Endothelial cell of umbilical vein (primary cell): ENCODE measurements at regions not wholly inside any gene's neighbourhood (a gene's known extent, or its start where the extent isn't known, plus 50 kb on each side); places are given as distances from the start of the nearest gene placed in this dataset.

Source experiments
- EZH2 ChIP-seq: IDR thresholded peaks from 2 replicates; pipeline ENCODE4 v1.6.1; 2012; ENCODE audit warnings: borderline replicate concordance, low read depth, mild to moderate bottlenecking, moderate library complexity, low read length, inconsistent platforms; ENCODE audit not compliant: severe bottlenecking
- GATA2 ChIP-seq: IDR thresholded peaks from 2 replicates; pipeline ENCODE4 v1.7.0; 2011; ENCODE audit warnings: low read depth, mild to moderate bottlenecking, moderate library complexity, mixed read lengths, low read length; ENCODE audit not compliant: insufficient read length, insufficient read depth
- MYC ChIP-seq: IDR thresholded peaks from one replicate; pipeline ENCODE4 v1.6.1; 2011; ENCODE audit warnings: mild to moderate bottlenecking, low read depth, low read length
- POLR2A ChIP-seq: IDR thresholded peaks from 2 replicates; pipeline ENCODE4 v1.6.1; 2012; ENCODE audit warnings: low read depth, mild to moderate bottlenecking, control low read depth, low read length
- POLR2AphosphoS5 ChIP-seq: IDR thresholded peaks from 2 replicates; pipeline ENCODE4 v1.6.1; 2012; ENCODE audit warnings: low read depth, mild to moderate bottlenecking, control low read depth, low read length, moderate library complexity; ENCODE audit not compliant: insufficient read depth
- TF ChIP-seq, protein P1 (sequence below), 2 donors: IDR thresholded peaks; 1 replicate in 1 of 2; 2 replicates in 1 of 2; pipeline ENCODE4 v1.5.1; 2011; ENCODE audit warnings: low read length in 2 of 2, mild to moderate bottlenecking in 2 of 2, moderate library complexity in 2 of 2, control low read depth in 1 of 2, inconsistent platforms in 1 of 2, low read depth in 1 of 2; ENCODE audit not compliant: insufficient read depth in 1 of 2; ENCODE audit errors: extremely low read depth in 1 of 2
- TF ChIP-seq, protein P2 (sequence below): IDR thresholded peaks from 2 replicates; pipeline ENCODE4 v1.6.1; 2011; ENCODE audit not compliant: insufficient read depth, insufficient read length

DNA sequence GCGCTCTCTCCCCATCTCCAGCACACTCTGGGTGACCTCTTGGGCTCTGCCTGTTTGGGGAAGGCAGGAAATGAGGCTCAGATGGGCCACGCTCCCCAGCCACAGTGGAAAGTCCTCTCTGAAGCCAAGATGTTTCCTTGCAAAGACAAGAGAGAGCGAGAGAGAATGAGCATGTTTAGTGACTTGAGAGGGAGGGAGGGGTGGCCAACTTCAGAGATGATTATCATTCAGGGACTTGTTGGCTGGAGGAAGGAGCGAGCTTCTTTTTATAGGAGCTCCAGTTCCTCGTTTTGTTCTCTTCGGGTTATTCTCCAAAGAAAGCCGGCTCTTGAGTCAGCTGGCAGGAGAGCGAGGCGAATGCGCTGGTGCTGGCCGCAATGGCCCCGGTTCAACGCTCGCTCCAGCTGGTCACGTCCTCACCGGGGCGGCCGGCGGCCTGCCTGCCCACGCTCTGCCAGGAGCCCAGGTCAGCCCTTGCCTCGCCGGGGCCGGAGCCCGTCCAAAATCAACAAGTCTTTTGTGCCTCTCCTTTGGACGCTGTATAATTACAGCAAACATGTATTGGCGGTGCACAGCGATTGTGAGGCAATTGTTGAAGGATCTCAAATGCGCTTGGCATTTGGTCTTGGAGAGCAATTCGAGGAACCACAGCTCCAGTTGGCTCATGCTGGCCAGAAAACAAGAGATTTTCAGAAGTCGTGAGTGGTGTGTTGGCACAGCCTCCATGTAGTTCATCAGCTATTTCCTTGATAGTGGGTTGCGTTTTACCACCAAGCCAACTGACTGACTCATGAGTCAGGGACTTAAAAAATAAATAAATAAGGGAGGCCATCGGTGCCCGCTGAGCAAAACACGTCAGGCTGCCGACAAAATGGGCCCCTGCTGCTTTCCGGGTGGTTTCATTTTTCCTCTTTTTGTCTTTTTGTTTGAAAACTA is 288.6 kb downstream of the UACA start:
- TF ChIP-seq EZH2: no peak
- TF ChIP-seq, protein P1, sequence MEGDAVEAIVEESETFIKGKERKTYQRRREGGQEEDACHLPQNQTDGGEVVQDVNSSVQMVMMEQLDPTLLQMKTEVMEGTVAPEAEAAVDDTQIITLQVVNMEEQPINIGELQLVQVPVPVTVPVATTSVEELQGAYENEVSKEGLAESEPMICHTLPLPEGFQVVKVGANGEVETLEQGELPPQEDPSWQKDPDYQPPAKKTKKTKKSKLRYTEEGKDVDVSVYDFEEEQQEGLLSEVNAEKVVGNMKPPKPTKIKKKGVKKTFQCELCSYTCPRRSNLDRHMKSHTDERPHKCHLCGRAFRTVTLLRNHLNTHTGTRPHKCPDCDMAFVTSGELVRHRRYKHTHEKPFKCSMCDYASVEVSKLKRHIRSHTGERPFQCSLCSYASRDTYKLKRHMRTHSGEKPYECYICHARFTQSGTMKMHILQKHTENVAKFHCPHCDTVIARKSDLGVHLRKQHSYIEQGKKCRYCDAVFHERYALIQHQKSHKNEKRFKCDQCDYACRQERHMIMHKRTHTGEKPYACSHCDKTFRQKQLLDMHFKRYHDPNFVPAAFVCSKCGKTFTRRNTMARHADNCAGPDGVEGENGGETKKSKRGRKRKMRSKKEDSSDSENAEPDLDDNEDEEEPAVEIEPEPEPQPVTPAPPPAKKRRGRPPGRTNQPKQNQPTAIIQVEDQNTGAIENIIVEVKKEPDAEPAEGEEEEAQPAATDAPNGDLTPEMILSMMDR (IDR thresholded peaks at IDR 0.05; ENCODE audit: extremely low read depth in 1 of 2, insufficient read depth in 1 of 2, low read depth in 1 of 2, low read length in 2 of 2): no peak
- no peak for TF ChIP-seq MYC
- TF ChIP-seq, protein P2, sequence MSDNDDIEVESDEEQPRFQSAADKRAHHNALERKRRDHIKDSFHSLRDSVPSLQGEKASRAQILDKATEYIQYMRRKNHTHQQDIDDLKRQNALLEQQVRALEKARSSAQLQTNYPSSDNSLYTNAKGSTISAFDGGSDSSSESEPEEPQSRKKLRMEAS: no peak
- TF ChIP-seq POLR2A: no peak
- peak; percentile 44 for TF ChIP-seq POLR2AphosphoS5
- TF ChIP-seq GATA2: peak; percentile 69
